Gastrocnemius medialis (tissue), 4 donors: ENCODE measurements at regions not wholly inside any gene's neighbourhood (a gene's known extent, or its start where the extent isn't known, plus 50 kb on each side); places are given as distances from the start of the nearest gene placed in this dataset.

Experiments
- ATAC-seq, 2 donors: fragments of 150-250 bp; one replicate each; pipeline ENCODE4 v1.9.1; 2016
- DNase-seq, 2 donors: peaks; one replicate each; pipeline ENCODE4 v3.0.0-alpha.2; 2019
- H3K27ac ChIP-seq, 4 donors: fragments of 200-600 bp; sonication (generic); 1 replicate in 1 of 4; 2 replicates in 3 of 4; pipeline ENCODE4 v1.5.1; 2016 to 2018; ENCODE audit warnings: mild to moderate bottlenecking in 2 of 4, moderate library complexity in 1 of 4
- H3K27me3 ChIP-seq, 3 donors: fragments of 200-600 bp; sonication (generic) in 2 of 3; 1 replicate in 1 of 3; 2 replicates in 2 of 3; pipeline versions ENCODE4 v1.5.1 to v1.6.0; 2016 to 2019; ENCODE audit warnings: mild to moderate bottlenecking in 1 of 3, moderate library complexity in 1 of 3
- H3K36me3 ChIP-seq, 2 donors: fragments of 200-600 bp; sonication (generic) in 1 of 2; one replicate each; pipeline ENCODE4 v1.5.1; 2017 to 2018
- H3K4me1 ChIP-seq, 2 donors: fragments of 200-600 bp; sonication (generic) in 1 of 2; one replicate each; pipeline ENCODE4 v1.5.1; 2016 to 2017; ENCODE audit warnings: mild to moderate bottlenecking in 2 of 2
- H3K4me3 ChIP-seq, 4 donors: fragments of 200-600 bp; sonication (generic) in 3 of 4; 1 replicate in 1 of 4; 2 replicates in 3 of 4; pipeline ENCODE4 v1.5.1; 2016 to 2019; ENCODE audit warnings: mild to moderate bottlenecking in 2 of 4
- H3K9me3 ChIP-seq, 3 donors: fragments of 200-600 bp; sonication (generic) in 2 of 3; 1 replicate in 1 of 3; 2 replicates in 2 of 3; pipeline ENCODE4 v1.5.1; 2016 to 2019
- POLR2A ChIP-seq, 2 donors: fragments of 450-650 bp; IDR thresholded peaks; one replicate each; pipeline ENCODE4 v1.6.1; 2017; ENCODE audit warnings: antibody characterized with exemption in 2 of 2, mild to moderate bottlenecking in 2 of 2, moderate library complexity in 2 of 2
- in situ Hi-C, 4 donors: fragments of 200-750 bp; cut with MboI; loops; one replicate each; pipeline versions ENCODE4 v1.15.0 to v1.8.0; 2017; ENCODE audit warnings: low sequenced_read_pairs in 4 of 4
- intact Hi-C: fragments of 100-400 bp; cut with DNase I; formaldehyde crosslinking; loops from one replicate; pipeline ENCODE4 v1.15.1; 2023; ENCODE audit warnings: low total_unique reads
- TF ChIP-seq, protein P1 (sequence below), 5 experiments: fragments of 450-650 bp in 3 of 5; fragments of 200-600 bp in 2 of 5; sonication (generic) in 2 of 5; IDR thresholded peaks in 4 of 5; conservative IDR thresholded peaks in 1 of 5; 1 replicate in 4 of 5; 2 replicates in 1 of 5; pipeline ENCODE4 v1.5.1; 2016 to 2019; ENCODE audit warnings: antibody characterized with exemption in 5 of 5, mild to moderate bottlenecking in 3 of 5, moderate library complexity in 3 of 5

DNA sequence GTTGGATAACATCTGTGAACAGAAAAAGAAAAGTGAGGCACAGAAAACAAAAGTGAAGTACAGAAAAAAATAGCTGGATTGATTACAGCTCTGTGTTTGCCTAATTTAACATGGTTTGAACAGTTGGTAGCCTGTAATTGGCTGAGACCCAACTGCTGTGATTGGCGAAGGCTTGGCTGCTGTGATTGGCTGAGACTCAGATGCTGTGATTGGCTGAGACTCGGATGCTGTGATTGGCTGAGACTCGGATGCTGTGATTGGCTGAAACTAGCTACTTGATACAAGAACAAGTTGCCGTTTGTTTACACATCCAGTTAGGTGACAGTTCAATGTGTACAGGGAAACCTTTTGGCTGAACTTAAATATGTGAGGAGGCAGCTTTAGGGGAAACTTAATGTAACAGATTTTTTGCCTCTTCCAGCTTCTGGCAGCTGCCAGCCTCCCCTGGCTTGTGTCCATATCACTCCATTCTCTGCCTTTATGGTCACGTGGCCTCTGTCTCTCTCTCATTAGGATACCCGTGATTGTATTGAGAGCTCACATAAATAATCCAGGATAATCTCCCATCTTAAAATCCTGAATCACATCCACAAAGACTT is 223.4 kb upstream of the FOXA2 start:
- DNase-seq: no peak
- ATAC-seq: no peak
- Histone ChIP-seq H3K27ac (no peak overlapping the region), H3K4me3 (no peak overlapping the region), H3K9me3 (no peaks in the 10 kb centered on the region), H3K27me3 (no peaks in the 10 kb centered on the region), H3K4me1 (no peaks in the 10 kb centered on the region), H3K36me3 (no peaks in the 10 kb centered on the region)
- in situ Hi-C loops (no loop called here), intact Hi-C loops (no loop called here)
- TF ChIP-seq POLR2A (IDR thresholded peaks at IDR 0.05): no peak
- TF ChIP-seq, protein P1, sequence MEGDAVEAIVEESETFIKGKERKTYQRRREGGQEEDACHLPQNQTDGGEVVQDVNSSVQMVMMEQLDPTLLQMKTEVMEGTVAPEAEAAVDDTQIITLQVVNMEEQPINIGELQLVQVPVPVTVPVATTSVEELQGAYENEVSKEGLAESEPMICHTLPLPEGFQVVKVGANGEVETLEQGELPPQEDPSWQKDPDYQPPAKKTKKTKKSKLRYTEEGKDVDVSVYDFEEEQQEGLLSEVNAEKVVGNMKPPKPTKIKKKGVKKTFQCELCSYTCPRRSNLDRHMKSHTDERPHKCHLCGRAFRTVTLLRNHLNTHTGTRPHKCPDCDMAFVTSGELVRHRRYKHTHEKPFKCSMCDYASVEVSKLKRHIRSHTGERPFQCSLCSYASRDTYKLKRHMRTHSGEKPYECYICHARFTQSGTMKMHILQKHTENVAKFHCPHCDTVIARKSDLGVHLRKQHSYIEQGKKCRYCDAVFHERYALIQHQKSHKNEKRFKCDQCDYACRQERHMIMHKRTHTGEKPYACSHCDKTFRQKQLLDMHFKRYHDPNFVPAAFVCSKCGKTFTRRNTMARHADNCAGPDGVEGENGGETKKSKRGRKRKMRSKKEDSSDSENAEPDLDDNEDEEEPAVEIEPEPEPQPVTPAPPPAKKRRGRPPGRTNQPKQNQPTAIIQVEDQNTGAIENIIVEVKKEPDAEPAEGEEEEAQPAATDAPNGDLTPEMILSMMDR (IDR thresholded peaks at IDR 0.05 in 4 of 5, conservative IDR thresholded peaks at IDR 0.05 in 1 of 5): no peak

GRCh38 chr20:22808628-22809027 is 224.3 kb upstream of the FOXA2 start:
- no peak overlapping the region for H3K27ac ChIP-seq
- no peak overlapping the region for H3K4me3 ChIP-seq
- H3K4me1 ChIP-seq: no peaks in the 10 kb centered on the region
- H3K9me3 ChIP-seq: no peaks in the 10 kb centered on the region
- H3K36me3 ChIP-seq: no peaks in the 10 kb centered on the region
- intact Hi-C loops: no loop called here
- in situ Hi-C loops: no loop called here
- no peak for ATAC-seq
- no peak for DNase-seq
- TF ChIP-seq, protein P1 (IDR thresholded peaks at IDR 0.05 in 4 of 5, conservative IDR thresholded peaks at IDR 0.05 in 1 of 5): no peak
- TF ChIP-seq POLR2A (IDR thresholded peaks at IDR 0.05): no peak
- H3K27me3 ChIP-seq: no peaks in the 10 kb centered on the region

- ATAC-seq (no peak), DNase-seq (no peak)
- Histone ChIP-seq H3K9me3 (no peaks in the 10 kb centered on the region), H3K36me3 (no peaks in the 10 kb centered on the region), H3K27me3 (no peaks in the 10 kb centered on the region), H3K27ac (no peak overlapping the region), H3K4me3 (no peak overlapping the region), H3K4me1 (no peaks in the 10 kb centered on the region)
- intact Hi-C loops: no loop called here
- in situ Hi-C loops: no loop called here
- TF ChIP-seq POLR2A (IDR thresholded peaks at IDR 0.05): no peak
- TF ChIP-seq, protein P1 (IDR thresholded peaks at IDR 0.05 in 4 of 5, conservative IDR thresholded peaks at IDR 0.05 in 1 of 5): no peak
These were observed 225.1 kb upstream of the SSTR4 start for GRCh38 chr20:22810030-22810429.

GRCh38 chr20:22810626-22811569 is 224.2 kb upstream of the SSTR4 start:
- TF ChIP-seq POLR2A (IDR thresholded peaks at IDR 0.05): no peak
- TF ChIP-seq, protein P1 (IDR thresholded peaks at IDR 0.05 in 4 of 5, conservative IDR thresholded peaks at IDR 0.05 in 1 of 5): no peak
- no peak overlapping the region for H3K4me3 ChIP-seq
- intact Hi-C loops: no loop called here
- no peaks in the 10 kb centered on the region for H3K9me3 ChIP-seq
- no peaks in the 10 kb centered on the region for H3K4me1 ChIP-seq
- DNase-seq (no peak), ATAC-seq (no peak)
- no peaks in the 10 kb centered on the region for H3K27me3 ChIP-seq
- H3K36me3 ChIP-seq: no peaks in the 10 kb centered on the region
- no peak overlapping the region for H3K27ac ChIP-seq
- in situ Hi-C loops: no loop called here
